Natural killer cell (primary cell): ENCODE measurements at regions not wholly inside any gene's neighbourhood (a gene's known extent, or its start where the extent isn't known, plus 50 kb on each side); places are given as distances from the start of the nearest gene placed in this dataset.

Experiments used
- ATAC-seq, 3 donors: fragments of 150-1000 bp in 2 of 3; fragments of 200-7000 bp in 1 of 3; cut with Tn5 transposase; 1 replicate in 1 of 3; 2 replicates in 2 of 3; pipeline ENCODE4 v1.10.0; 2021; ENCODE audit warnings: mild to moderate bottlenecking in 2 of 3, moderate library complexity in 2 of 3
- DNase-seq, 2 donors: peaks; one replicate each; pipeline versions ENCODE4 v3.0.0 to v3.0.0-alpha.2; 2013 to 2021; ENCODE audit warnings: mixed read lengths in 1 of 2
- H3K27ac ChIP-seq: one replicate; pipeline ENCODE4 v1.5.1; 2013; ENCODE audit warnings: mild to moderate bottlenecking, low read length
- H3K27me3 ChIP-seq: one replicate; pipeline ENCODE4 v1.6.1; 2013; ENCODE audit warnings: low read length; ENCODE audit not compliant: control insufficient read depth, insufficient read depth
- H3K36me3 ChIP-seq: one replicate; pipeline ENCODE4 v1.6.1; 2013; ENCODE audit warnings: low read length; ENCODE audit not compliant: control insufficient read depth, insufficient read depth
- H3K4me1 ChIP-seq: one replicate; pipeline ENCODE4 v1.6.1; 2013; ENCODE audit warnings: low read length; ENCODE audit not compliant: control insufficient read depth, insufficient read depth
- H3K4me3 ChIP-seq: one replicate; pipeline ENCODE4 v1.5.1; 2013; ENCODE audit warnings: low read length
- H3K9me3 ChIP-seq: one replicate; pipeline ENCODE4 v1.6.1; 2013; ENCODE audit warnings: low read length; ENCODE audit not compliant: control insufficient read depth, insufficient read depth
- H3K27ac Mint-ChIP-seq, 2 donors: one replicate each; pipeline ENCODE4 v1.8.0; 2022; ENCODE audit warnings: mild to moderate bottlenecking in 2 of 2, mixed read lengths in 2 of 2, moderate library complexity in 1 of 2
- H3K27me3 Mint-ChIP-seq, 2 donors: one replicate each; pipeline ENCODE4 v1.8.0; 2022; ENCODE audit warnings: low read depth in 2 of 2, mixed read lengths in 2 of 2
- H3K36me3 Mint-ChIP-seq: one replicate; pipeline ENCODE4 v1.8.0; 2022; ENCODE audit warnings: mixed read lengths
- H3K4me1 Mint-ChIP-seq, 2 donors: one replicate each; pipeline ENCODE4 v1.8.0; 2022; ENCODE audit warnings: mixed read lengths in 2 of 2
- H3K4me3 Mint-ChIP-seq: one replicate; pipeline ENCODE4 v1.8.0; 2022; ENCODE audit warnings: mild to moderate bottlenecking, moderate library complexity, mixed read lengths
- H3K9me3 Mint-ChIP-seq, 2 donors: one replicate each; pipeline ENCODE4 v1.8.0; 2022; ENCODE audit warnings: mixed read lengths in 2 of 2
- CTCF ChIP-seq: fragments of 200-600 bp; IDR thresholded peaks from one replicate; pipeline ENCODE4 v1.8.0; 2022; ENCODE audit warnings: antibody characterized with exemption
- WGBS: methylation state at CpG from one replicate; pipeline ENCODE4 v1.1.7; 2013; ENCODE audit warnings: missing lambda C conversion rate; ENCODE audit not compliant: insufficient coverage; 5-methylcytosine and 5-hydroxymethylcytosine counted together
- intact Hi-C: fragments of 100-400 bp; cut with micrococcal nuclease; formaldehyde crosslinking; loops from one replicate; pipeline ENCODE4 v1.14.2; 2022

DNA sequence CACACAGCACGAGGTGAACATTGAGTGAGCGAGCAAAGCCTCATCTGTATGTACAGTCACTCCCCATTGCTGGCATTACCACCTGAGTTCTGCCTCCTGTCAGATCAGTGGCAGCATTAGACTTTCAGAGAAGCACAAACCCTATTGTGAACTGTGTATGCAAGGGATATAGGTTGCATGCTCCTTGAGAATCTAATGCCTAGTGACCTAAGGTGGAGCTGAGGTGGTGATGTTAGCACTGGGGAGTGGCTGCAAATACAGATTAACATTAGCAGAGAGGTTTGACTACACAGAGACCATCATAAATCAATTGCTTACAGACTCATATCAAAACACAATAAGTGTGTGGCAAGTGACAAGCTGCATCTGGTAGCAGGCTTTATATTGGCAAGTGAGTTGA is 262.5 kb upstream of the ANO5 start:
- Histone ChIP-seq H3K4me3 (no peak overlapping the region), H3K27ac (no peak overlapping the region), H3K4me1 (no peaks in the 10 kb centered on the region), H3K9me3 (no peaks in the 10 kb centered on the region), H3K36me3 (no peaks in the 10 kb centered on the region), H3K27me3 (no peaks in the 10 kb centered on the region)
- Mint-ChIP-seq H3K4me3 (no peak overlapping the region), H3K36me3 (no peaks in the 10 kb centered on the region), H3K9me3 (peaks cover 2 to 5% of the 10 kb centered on the region in 2 donors), H3K27ac (no peak overlapping the region), H3K4me1 (no peaks in the 10 kb centered on the region), H3K27me3 (no peaks in the 10 kb centered on the region)
- ATAC-seq (no peak), DNase-seq (no peak)
- WGBS, result 76% methylated on average over 2 of the region's 2 CpGs
- intact Hi-C loops, result no loop called here
- no peak for TF ChIP-seq CTCF

DNA sequence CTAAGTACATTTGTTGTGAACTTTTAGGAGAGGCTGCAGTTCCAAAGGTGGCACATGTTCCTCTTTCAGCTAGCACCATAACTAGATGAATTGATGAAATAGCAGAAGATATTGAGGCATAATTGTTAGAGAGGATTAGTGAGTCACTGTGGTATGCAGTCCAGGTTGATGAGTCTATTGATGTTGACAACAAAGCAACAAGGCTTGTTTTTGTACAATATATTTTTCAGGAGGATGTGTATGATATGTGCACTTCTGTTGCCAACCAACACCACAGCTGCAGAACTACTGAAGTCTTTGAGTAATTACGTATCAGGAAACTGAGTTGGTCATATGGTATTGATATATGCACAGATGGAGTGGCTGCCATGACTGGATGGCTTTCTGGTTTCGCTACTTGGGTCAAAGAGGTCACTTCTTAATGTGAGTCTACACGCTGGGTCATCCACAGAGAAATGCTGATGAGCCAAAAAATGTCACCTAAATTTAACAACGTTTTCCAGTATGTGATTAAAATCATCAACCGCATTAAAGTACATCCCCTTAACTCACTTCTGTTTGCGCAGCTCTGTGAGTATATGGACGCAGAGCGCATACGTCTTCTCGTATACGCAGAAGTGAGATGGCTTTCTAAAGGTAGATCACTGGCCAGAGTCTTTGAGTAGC is 261.3 kb upstream of the ANO5 start:
- Histone ChIP-seq H3K27ac (no peak overlapping the region), H3K4me1 (no peaks in the 10 kb centered on the region), H3K4me3 (no peak overlapping the region), H3K9me3 (no peaks in the 10 kb centered on the region), H3K36me3 (no peaks in the 10 kb centered on the region), H3K27me3 (no peaks in the 10 kb centered on the region)
- TF ChIP-seq CTCF, result no peak
- H3K27ac Mint-ChIP-seq, result no peak overlapping the region
- no peaks in the 10 kb centered on the region for H3K4me1 Mint-ChIP-seq
- no peak overlapping the region for H3K4me3 Mint-ChIP-seq
- ATAC-seq (no peak), DNase-seq (no peak)
- peaks cover 2 to 8% of the 10 kb centered on the region in 2 donors for H3K9me3 Mint-ChIP-seq
- WGBS, result 81% methylated on average over 11 of the region's 11 CpGs
- no peaks in the 10 kb centered on the region for H3K27me3 Mint-ChIP-seq
- H3K36me3 Mint-ChIP-seq, result no peaks in the 10 kb centered on the region
- intact Hi-C loops, result no loop called here

- DNase-seq, result no peak
- Histone ChIP-seq H3K27me3 (no peaks in the 10 kb centered on the region), H3K9me3 (no peaks in the 10 kb centered on the region), H3K27ac (no peak overlapping the region), H3K4me1 (no peaks in the 10 kb centered on the region), H3K4me3 (no peak overlapping the region), H3K36me3 (no peaks in the 10 kb centered on the region)
- H3K9me3 Mint-ChIP-seq, result peaks cover 3 to 8% of the 10 kb centered on the region in 2 donors
- no peaks in the 10 kb centered on the region for H3K27me3 Mint-ChIP-seq
- no peak overlapping the region for H3K27ac Mint-ChIP-seq
- H3K4me3 Mint-ChIP-seq, result no peak overlapping the region
- intact Hi-C loops, result no loop called here
- no peaks in the 10 kb centered on the region for H3K4me1 Mint-ChIP-seq
- ATAC-seq, result no peak
- WGBS, result no CpG with 5 or more reads among the region's 1 CpG
- TF ChIP-seq CTCF, result no peak
- no peaks in the 10 kb centered on the region for H3K36me3 Mint-ChIP-seq
Observed at GRCh38 chr11:21933095-21933494, 259.8 kb upstream of the ANO5 start.

GRCh38 chr11:21944577-21944976 is 248.3 kb upstream of the ANO5 start:
- WGBS, result 86% methylated on average over 4 of the region's 4 CpGs
- DNase-seq (no peak), ATAC-seq (no peak)
- TF ChIP-seq CTCF, result no peak
- Histone ChIP-seq H3K9me3 (no peaks in the 10 kb centered on the region), H3K4me1 (no peaks in the 10 kb centered on the region), H3K27me3 (no peaks in the 10 kb centered on the region), H3K4me3 (no peak overlapping the region), H3K36me3 (no peaks in the 10 kb centered on the region), H3K27ac (no peak overlapping the region)
- Mint-ChIP-seq H3K27ac (no peak overlapping the region), H3K27me3 (no peaks in the 10 kb centered on the region), H3K4me1 (no peaks in the 10 kb centered on the region), H3K4me3 (no peak overlapping the region), H3K36me3 (no peaks in the 10 kb centered on the region), H3K9me3 (peaks cover 2 to 14% of the 10 kb centered on the region in 2 donors)
- intact Hi-C loops, result no loop called here
